Vagina (tissue), 2 donors: ENCODE measurements at regions not wholly inside any gene's neighbourhood (a gene's known extent, or its start where the extent isn't known, plus 50 kb on each side); places are given as distances from the start of the nearest gene placed in this dataset.

Source experiments
- POLR2AphosphoS5 ChIP-seq, 2 donors: sonication (generic); formaldehyde crosslinking; IDR thresholded peaks; one replicate each; pipeline ENCODE4 v1.9.0; 2017; ENCODE audit warnings: antibody characterized with exemption in 2 of 2, mild to moderate bottlenecking in 2 of 2, low read depth in 1 of 2; ENCODE audit not compliant: insufficient read depth in 1 of 2
- TF ChIP-seq, protein P1 (sequence below), 3 experiments: fragments of 450-650 bp in 2 of 3; fragments of 200-600 bp in 1 of 3; sonication (generic) in 1 of 3; IDR thresholded peaks; one replicate each; pipeline ENCODE4 v1.5.1; 2017 to 2019; ENCODE audit warnings: antibody characterized with exemption in 3 of 3, mild to moderate bottlenecking in 2 of 3, moderate library complexity in 2 of 3

DNA sequence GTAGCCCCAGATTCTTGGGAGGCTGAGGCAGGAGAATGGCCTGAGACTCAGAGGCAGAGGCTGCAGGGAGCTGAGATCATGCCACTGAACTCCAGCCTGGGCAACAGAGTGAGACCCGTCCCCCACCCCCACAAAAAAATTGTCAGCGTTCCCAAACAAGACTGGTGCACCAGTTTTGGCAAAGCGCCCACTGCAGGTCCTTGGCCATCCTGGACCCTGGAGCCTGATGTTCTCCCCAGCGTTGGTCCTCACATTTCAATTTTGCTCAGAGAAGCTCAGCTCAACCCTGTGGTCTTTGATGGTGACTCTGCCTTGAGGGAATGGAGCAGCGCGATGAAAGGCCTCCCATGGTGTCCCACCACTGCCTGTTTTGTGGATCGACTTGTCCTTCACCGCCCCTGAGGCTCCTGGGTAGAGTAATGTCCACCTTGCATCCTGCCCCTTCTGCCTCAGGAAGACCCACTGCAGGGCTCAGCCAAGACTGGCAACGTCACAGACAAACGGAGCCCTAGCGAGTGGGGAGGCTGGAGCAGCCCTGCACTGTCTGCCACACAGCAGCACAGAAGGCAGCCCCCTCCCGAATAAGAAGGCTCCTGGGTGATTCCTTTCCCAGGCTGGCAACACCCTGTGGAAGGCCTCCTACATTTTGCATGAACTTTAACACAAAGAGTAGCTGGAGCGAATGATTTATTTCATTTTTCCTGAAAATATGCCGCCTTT, 410.9 kb downstream of the TCERG1L start:
- TF ChIP-seq, protein P1, sequence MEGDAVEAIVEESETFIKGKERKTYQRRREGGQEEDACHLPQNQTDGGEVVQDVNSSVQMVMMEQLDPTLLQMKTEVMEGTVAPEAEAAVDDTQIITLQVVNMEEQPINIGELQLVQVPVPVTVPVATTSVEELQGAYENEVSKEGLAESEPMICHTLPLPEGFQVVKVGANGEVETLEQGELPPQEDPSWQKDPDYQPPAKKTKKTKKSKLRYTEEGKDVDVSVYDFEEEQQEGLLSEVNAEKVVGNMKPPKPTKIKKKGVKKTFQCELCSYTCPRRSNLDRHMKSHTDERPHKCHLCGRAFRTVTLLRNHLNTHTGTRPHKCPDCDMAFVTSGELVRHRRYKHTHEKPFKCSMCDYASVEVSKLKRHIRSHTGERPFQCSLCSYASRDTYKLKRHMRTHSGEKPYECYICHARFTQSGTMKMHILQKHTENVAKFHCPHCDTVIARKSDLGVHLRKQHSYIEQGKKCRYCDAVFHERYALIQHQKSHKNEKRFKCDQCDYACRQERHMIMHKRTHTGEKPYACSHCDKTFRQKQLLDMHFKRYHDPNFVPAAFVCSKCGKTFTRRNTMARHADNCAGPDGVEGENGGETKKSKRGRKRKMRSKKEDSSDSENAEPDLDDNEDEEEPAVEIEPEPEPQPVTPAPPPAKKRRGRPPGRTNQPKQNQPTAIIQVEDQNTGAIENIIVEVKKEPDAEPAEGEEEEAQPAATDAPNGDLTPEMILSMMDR (IDR thresholded peaks at IDR 0.05): no peak
- no peak for TF ChIP-seq POLR2AphosphoS5 (IDR thresholded peaks at IDR 0.05; ENCODE audit: insufficient read depth in 1 of 2, low read depth in 1 of 2)
